Vagina (tissue), 2 donors: ENCODE measurements at regions not wholly inside any gene's neighbourhood (a gene's known extent, or its start where the extent isn't known, plus 50 kb on each side); places are given as distances from the start of the nearest gene placed in this dataset.

Experiments
- DNase-seq, 2 donors: peaks; one replicate each; pipeline ENCODE4 v3.0.0-alpha.2; 2017; ENCODE audit errors: extremely low spot score in 2 of 2
- H3K27ac ChIP-seq: fragments of 200-600 bp; sonication (generic); one replicate; pipeline ENCODE4 v1.5.1; 2019
- H3K27me3 ChIP-seq: fragments of 200-600 bp; sonication (generic); one replicate; pipeline ENCODE4 v1.5.1; 2019
- H3K36me3 ChIP-seq, 2 donors: fragments of 200-600 bp; sonication (generic); one replicate each; pipeline ENCODE4 v1.5.1; 2017 to 2019
- H3K4me1 ChIP-seq: fragments of 200-600 bp; sonication (generic); one replicate; pipeline ENCODE4 v1.5.1; 2019
- H3K4me3 ChIP-seq, 2 donors: fragments of 200-600 bp; sonication (generic); 1 replicate in 1 of 2; 2 replicates in 1 of 2; pipeline ENCODE4 v1.5.1; 2016 to 2019
- H3K9me3 ChIP-seq: fragments of 200-600 bp; sonication (generic); one replicate; pipeline ENCODE4 v1.5.1; 2019
- CTCF ChIP-seq, 3 experiments: fragments of 450-650 bp in 2 of 3; fragments of 200-600 bp in 1 of 3; sonication (generic) in 1 of 3; IDR thresholded peaks; one replicate each; pipeline ENCODE4 v1.5.1; 2017 to 2019; ENCODE audit warnings: antibody characterized with exemption in 3 of 3, mild to moderate bottlenecking in 2 of 3, moderate library complexity in 2 of 3
- POLR2A ChIP-seq, 2 donors: fragments of 450-650 bp; IDR thresholded peaks; one replicate each; pipeline ENCODE4 v1.6.1; 2017; ENCODE audit warnings: antibody characterized with exemption in 2 of 2, mild to moderate bottlenecking in 2 of 2, moderate library complexity in 2 of 2
- POLR2AphosphoS5 ChIP-seq, 2 donors: sonication (generic); formaldehyde crosslinking; IDR thresholded peaks; one replicate each; pipeline ENCODE4 v1.9.0; 2017; ENCODE audit warnings: antibody characterized with exemption in 2 of 2, mild to moderate bottlenecking in 2 of 2, low read depth in 1 of 2; ENCODE audit not compliant: insufficient read depth in 1 of 2
- intact Hi-C: fragments of 100-400 bp; cut with DNase I; formaldehyde crosslinking; loops from one replicate; pipeline ENCODE4 v1.15.1; 2023

DNA sequence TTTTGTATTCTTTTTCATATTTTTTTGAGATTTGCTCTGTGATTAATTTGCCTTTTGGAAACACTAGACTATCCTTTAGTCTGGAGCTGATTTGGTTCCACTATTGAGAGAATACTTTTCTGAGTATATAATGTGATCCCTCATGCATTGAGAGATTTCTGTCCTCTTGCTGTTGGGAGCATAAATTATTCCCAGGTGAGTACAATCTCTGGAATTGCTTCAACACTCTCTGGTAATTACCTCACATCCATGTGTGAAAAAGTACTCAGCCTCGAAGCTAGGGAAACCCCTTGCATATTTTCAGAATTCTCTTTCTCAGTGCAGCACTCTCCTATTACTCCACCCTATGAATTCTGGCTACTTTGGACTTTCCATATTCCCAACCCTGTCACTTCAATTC lies 550.0 kb downstream of the RAPGEF2 start:
- Histone ChIP-seq H3K27me3 (no peaks in the 10 kb centered on the region), H3K4me1 (no peaks in the 10 kb centered on the region), H3K27ac (no peak overlapping the region), H3K36me3 (no peaks in the 10 kb centered on the region), H3K9me3 (no peaks in the 10 kb centered on the region), H3K4me3 (no peak overlapping the region)
- no peak for DNase-seq
- TF ChIP-seq POLR2AphosphoS5 (IDR thresholded peaks at IDR 0.05; ENCODE audit: insufficient read depth in 1 of 2, low read depth in 1 of 2) (no peak), POLR2A (IDR thresholded peaks at IDR 0.05) (no peak), CTCF (IDR thresholded peaks at IDR 0.05) (no peak)
- intact Hi-C loops: no loop called here

- no peaks in the 10 kb centered on the region for H3K9me3 ChIP-seq
- H3K27ac ChIP-seq: no peak overlapping the region
- DNase-seq: no peak
- H3K27me3 ChIP-seq: no peaks in the 10 kb centered on the region
- intact Hi-C loops: no loop called here
- H3K4me1 ChIP-seq: no peaks in the 10 kb centered on the region
- no peaks in the 10 kb centered on the region for H3K36me3 ChIP-seq
- no peak overlapping the region for H3K4me3 ChIP-seq
- TF ChIP-seq POLR2A (IDR thresholded peaks at IDR 0.05) (no peak), POLR2AphosphoS5 (IDR thresholded peaks at IDR 0.05; ENCODE audit: insufficient read depth in 1 of 2, low read depth in 1 of 2) (no peak), CTCF (IDR thresholded peaks at IDR 0.05) (no peak)
These were observed 552.7 kb downstream of the RAPGEF2 start for GRCh38 chr4:159655547-159655946.

DNA sequence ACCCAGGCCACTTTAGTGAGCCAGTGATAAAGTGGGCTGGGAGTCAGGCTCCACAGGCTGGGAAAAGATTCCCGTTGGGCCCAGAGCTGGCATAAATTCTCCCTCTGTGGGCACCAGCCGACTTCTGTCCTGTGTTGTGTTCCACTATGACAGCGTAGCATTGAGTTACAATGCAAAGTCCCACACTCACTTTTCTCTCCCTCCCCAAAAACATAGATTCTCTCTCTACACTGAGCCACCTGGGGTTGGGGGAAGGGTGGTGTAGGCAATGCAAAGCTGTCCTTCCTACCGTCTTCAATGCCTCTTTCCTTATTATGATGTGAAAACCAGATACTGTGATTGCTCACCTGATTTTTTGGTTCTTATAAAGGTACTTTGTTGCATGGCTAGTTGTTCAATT lies 566.2 kb downstream of the RAPGEF2 start:
- no peak for DNase-seq
- intact Hi-C loops: no loop called here
- Histone ChIP-seq H3K27ac (no peak overlapping the region), H3K4me3 (no peak overlapping the region), H3K4me1 (no peaks in the 10 kb centered on the region), H3K36me3 (no peaks in the 10 kb centered on the region), H3K9me3 (no peaks in the 10 kb centered on the region), H3K27me3 (no peaks in the 10 kb centered on the region)
- TF ChIP-seq CTCF (IDR thresholded peaks at IDR 0.05) (no peak), POLR2AphosphoS5 (IDR thresholded peaks at IDR 0.05; ENCODE audit: insufficient read depth in 1 of 2, low read depth in 1 of 2) (no peak), POLR2A (IDR thresholded peaks at IDR 0.05) (no peak)

GRCh38 chr4:159673221-159673620 lies 570.3 kb downstream of the RAPGEF2 start:
- DNase-seq: no peak
- H3K4me1 ChIP-seq: no peaks in the 10 kb centered on the region
- H3K4me3 ChIP-seq: no peak overlapping the region
- H3K36me3 ChIP-seq: no peaks in the 10 kb centered on the region
- H3K27me3 ChIP-seq: no peaks in the 10 kb centered on the region
- intact Hi-C loops: no loop called here
- TF ChIP-seq CTCF (IDR thresholded peaks at IDR 0.05) (no peak), POLR2AphosphoS5 (IDR thresholded peaks at IDR 0.05; ENCODE audit: insufficient read depth in 1 of 2, low read depth in 1 of 2) (no peak), POLR2A (IDR thresholded peaks at IDR 0.05) (no peak)
- no peaks in the 10 kb centered on the region for H3K9me3 ChIP-seq
- H3K27ac ChIP-seq: no peak overlapping the region

- TF ChIP-seq POLR2AphosphoS5 (IDR thresholded peaks at IDR 0.05; ENCODE audit: insufficient read depth in 1 of 2, low read depth in 1 of 2) (no peak), POLR2A (IDR thresholded peaks at IDR 0.05) (no peak), CTCF (IDR thresholded peaks at IDR 0.05) (no peak)
- H3K4me1 ChIP-seq: no peaks in the 10 kb centered on the region
- no peaks in the 10 kb centered on the region for H3K36me3 ChIP-seq
- H3K4me3 ChIP-seq: no peak overlapping the region
- DNase-seq: no peak
- H3K27me3 ChIP-seq: no peaks in the 10 kb centered on the region
- H3K27ac ChIP-seq: no peak overlapping the region
- H3K9me3 ChIP-seq: no peaks in the 10 kb centered on the region
- intact Hi-C loops: no loop called here
These were observed 571.4 kb downstream of the RAPGEF2 start for GRCh38 chr4:159674241-159674640.
